Right lobe of liver (tissue), 4 donors: ENCODE measurements at regions not wholly inside any gene's neighbourhood (a gene's known extent, or its start where the extent isn't known, plus 50 kb on each side); places are given as distances from the start of the nearest gene placed in this dataset.

ENCODE experiments used
- POLR2A ChIP-seq: fragments of 450-650 bp; IDR thresholded peaks from one replicate; pipeline ENCODE4 v1.6.1; 2017; ENCODE audit warnings: antibody characterized with exemption, mild to moderate bottlenecking
- TF ChIP-seq, protein P1 (sequence below), 4 donors: fragments of 200-600 bp in 3 of 4; fragments of 450-650 bp in 1 of 4; IDR thresholded peaks; one replicate each; pipeline versions ENCODE4 v1.5.1 to v1.8.0; 2016 to 2022; ENCODE audit warnings: antibody characterized with exemption in 4 of 4, mild to moderate bottlenecking in 2 of 4
- donor health status: DM: no; HTN: no; CAD: no.
- donor health status: DM: no; HTN: no; CAD: no.
- donor health status: DM: no; HTN: yes; CAD: no.

DNA sequence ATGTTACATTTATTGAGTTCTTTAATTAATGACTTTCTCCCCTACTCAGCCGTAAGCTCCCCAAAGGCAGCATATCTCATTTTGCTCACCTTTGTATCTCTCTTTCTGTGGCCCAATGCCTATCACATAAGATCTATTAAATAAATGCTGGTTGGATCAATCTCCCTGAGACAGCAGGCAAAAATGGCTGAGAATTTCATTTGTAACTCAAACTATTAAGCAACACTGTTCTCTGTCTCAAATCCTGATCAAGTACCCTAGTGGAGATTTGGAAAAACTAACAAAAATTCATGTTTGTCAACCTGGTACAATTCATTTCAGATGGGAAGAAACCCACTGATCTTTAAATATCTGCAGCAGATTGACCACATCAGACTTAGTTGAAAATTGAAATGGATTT lies 127.4 kb downstream of the ZFAND4 start:
- TF ChIP-seq, protein P1, sequence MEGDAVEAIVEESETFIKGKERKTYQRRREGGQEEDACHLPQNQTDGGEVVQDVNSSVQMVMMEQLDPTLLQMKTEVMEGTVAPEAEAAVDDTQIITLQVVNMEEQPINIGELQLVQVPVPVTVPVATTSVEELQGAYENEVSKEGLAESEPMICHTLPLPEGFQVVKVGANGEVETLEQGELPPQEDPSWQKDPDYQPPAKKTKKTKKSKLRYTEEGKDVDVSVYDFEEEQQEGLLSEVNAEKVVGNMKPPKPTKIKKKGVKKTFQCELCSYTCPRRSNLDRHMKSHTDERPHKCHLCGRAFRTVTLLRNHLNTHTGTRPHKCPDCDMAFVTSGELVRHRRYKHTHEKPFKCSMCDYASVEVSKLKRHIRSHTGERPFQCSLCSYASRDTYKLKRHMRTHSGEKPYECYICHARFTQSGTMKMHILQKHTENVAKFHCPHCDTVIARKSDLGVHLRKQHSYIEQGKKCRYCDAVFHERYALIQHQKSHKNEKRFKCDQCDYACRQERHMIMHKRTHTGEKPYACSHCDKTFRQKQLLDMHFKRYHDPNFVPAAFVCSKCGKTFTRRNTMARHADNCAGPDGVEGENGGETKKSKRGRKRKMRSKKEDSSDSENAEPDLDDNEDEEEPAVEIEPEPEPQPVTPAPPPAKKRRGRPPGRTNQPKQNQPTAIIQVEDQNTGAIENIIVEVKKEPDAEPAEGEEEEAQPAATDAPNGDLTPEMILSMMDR (IDR thresholded peaks at IDR 0.05), result peak in 2 of 4 donors; percentile 22 to 41
- no peak for TF ChIP-seq POLR2A
